ENCODE measurements at regions not wholly inside any gene's neighbourhood (a gene's known extent, or its start where the extent isn't known, plus 50 kb on each side); places are given as distances from the start of the nearest gene placed in this dataset.

DNA sequence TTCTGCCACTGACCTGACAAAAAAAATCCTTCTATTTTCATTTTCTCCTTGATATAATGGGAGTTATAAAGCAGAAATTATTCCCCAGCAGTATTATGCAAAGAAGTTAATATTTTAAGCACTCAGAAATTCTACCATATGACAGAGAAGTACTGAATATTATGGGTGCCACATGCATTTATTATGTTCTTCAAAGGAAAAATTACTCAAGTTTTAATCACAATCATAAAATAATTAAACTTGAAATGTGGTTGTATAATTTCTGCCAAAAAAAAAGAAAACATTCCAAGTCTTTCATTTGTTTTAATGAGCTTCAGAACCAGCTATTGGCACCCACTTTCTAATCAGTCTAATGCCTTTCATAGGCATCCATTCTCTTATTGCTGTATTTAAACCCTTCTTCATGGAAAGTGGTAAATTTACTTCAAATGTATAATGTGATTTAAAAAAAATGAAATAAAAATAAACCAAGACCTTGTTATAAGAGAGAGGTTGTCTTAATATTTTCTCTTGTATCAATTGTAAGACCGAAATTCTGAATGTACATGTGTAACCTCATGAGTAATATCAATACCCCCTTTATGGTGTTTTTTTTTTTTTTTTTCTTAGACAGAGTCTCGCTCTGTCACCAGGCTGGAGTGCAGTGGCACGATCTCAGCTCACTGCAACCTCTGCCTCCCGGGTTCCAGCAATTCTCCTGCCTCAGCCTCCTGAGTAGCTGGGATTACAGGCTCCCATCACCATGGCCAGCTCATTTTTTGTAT, 302.3 kb downstream of the IRS1 start:
- TF ChIP-seq POLR2AphosphoS5 (IDR thresholded peaks at IDR 0.05; ENCODE audit: low read depth, low read length) (no peak), POU2F2 (IDR thresholded peaks at IDR 0.05; ENCODE audit: low read depth, low read length) (no peak), POLR2A (IDR thresholded peaks at IDR 0.05; ENCODE audit: low read depth, low read length) (no peak), TAF1 (IDR thresholded peaks at IDR 0.05; ENCODE audit: low read depth, low read length) (no peak)
